SK-N-MC (cell line): ENCODE measurements at regions not wholly inside any gene's neighbourhood (a gene's known extent, or its start where the extent isn't known, plus 50 kb on each side); places are given as distances from the start of the nearest gene placed in this dataset.

Source experiments
- EZH2 ChIP-seq: fragments of 200-600 bp; sonication (generic); IDR thresholded peaks from one replicate; pipeline ENCODE4 v1.6.1; 2017; ENCODE audit warnings: antibody characterized with exemption
- FOXP2 ChIP-seq: optimal IDR thresholded peaks from 2 replicates; pipeline ENCODE3; 2011; ENCODE audit warnings: mild to moderate bottlenecking, moderate library complexity; ENCODE audit not compliant: insufficient read depth; ENCODE audit errors: extremely low read length, control extremely low read depth
- POLR2AphosphoS5 ChIP-seq: IDR thresholded peaks from 2 replicates; pipeline ENCODE4 v1.6.1; 2012; ENCODE audit warnings: mild to moderate bottlenecking, low read depth, low read length, borderline replicate concordance

- TF ChIP-seq EZH2 (no peak), POLR2AphosphoS5 (no peak), FOXP2 (no peak)
Observed at GRCh38 chr21:27352885-27353284, 386.0 kb upstream of the ADAMTS5 start.
